ENCODE measurements at regions not wholly inside any gene's neighbourhood (a gene's known extent, or its start where the extent isn't known, plus 50 kb on each side); places are given as distances from the start of the nearest gene placed in this dataset.

DNA sequence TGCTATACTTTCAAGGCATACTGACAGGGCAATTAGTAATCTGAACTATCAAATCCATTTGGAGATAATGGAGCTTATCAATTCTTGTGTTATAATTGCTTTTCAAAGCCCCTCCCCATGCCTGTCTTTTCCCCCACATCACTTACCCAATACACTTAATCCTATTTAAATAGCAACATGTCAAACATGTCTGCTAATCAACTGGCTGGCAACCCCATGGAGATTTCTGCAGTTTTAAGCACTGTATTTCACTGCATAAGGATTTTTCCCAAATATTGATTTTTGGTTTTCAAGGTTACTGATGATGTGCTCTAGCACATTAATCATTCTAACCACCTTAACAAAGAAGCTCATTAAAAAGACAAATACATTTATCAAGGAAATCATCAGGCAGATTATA is 800.3 kb downstream of the PLA2G4A start:
- DNase-seq (ENCODE audit: low spot score), result no peak

- no peak for DNase-seq (ENCODE audit: low spot score)
Observed at GRCh38 chr1:187630653-187631380, 802.1 kb downstream of the PLA2G4A start.

GRCh38 chr1:187631381-187631675 is 802.6 kb downstream of the PLA2G4A start:
- DNase-seq (ENCODE audit: low spot score), result no peak

DNA sequence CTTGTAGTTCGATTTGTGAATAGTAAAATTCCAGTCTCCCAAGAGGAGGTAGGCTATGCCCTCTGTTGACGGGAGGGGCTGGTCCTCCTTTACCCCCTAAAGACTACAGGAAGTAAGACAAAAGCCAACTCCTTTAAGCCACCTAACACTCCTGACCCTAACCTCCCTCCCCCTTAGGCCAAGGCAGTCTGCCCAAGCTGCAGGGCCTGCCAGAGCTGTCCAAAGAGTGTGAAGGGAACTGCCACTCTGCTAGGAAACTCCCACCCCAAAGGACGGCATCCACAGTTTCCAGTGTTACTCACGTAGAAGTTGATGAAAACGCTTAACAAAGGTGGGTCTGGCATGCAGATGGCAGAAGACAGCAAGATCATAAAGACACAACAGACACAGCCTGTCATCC is 803.2 kb downstream of the PLA2G4A start:
- no peak for DNase-seq (ENCODE audit: low spot score)

GRCh38 chr1:187634940-187635339 is 806.2 kb downstream of the PLA2G4A start:
- no peak for DNase-seq (ENCODE audit: low spot score)

- DNase-seq (ENCODE audit: low spot score), result no peak
Observed at GRCh38 chr1:187638733-187639434, 810.1 kb downstream of the PLA2G4A start.

DNA sequence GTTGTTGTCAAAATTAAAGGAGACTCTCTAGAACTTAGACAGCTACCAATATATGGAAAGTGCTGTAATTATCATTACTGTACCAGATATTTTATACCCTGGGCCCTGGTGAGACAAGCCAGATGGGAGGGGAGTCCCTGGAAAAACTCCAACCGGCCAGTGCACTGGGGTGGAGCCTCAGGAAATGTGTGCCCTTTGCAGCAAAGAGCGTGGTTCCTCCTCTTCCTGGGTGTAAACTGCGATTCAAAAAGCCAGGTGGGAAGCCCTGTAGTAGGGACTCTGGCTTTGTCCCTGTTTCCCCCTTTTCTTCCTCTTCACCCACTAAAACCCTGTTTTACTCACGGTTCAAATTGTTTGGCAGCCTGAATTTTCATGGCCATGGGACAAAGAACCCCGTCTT is 812.3 kb downstream of the PLA2G4A start:
- no peak for DNase-seq (ENCODE audit: low spot score)

- DNase-seq (ENCODE audit: low spot score), result no peak
Observed at GRCh38 chr1:187641463-187641862, 812.7 kb downstream of the PLA2G4A start.

DNA sequence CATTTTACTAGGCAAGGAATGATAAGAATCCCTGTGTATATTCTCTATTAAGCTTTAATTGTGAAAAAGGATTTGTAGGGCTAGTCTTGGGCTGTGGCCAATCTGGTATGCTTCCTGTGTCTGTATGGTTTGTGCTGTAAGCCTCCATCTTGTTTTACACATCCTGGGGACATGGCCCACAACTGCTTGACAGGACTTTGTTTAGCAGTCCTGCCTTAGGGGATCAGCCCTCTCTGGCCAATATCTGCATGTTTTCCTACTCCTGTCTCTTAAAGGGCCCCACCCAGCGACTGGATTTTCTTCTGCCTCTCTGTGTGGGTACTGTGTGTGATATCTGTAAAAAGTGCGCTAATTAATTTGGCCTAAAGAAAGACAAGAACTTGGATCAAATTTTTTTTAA is 813.2 kb downstream of the PLA2G4A start:
- DNase-seq (ENCODE audit: low spot score), result no peak

GRCh38 chr1:187645651-187646050 is 816.9 kb downstream of the PLA2G4A start:
- DNase-seq (ENCODE audit: low spot score), result no peak

- DNase-seq (ENCODE audit: low spot score), result no peak
Observed at GRCh38 chr1:187646536-187647107, 817.9 kb downstream of the PLA2G4A start.

DNA sequence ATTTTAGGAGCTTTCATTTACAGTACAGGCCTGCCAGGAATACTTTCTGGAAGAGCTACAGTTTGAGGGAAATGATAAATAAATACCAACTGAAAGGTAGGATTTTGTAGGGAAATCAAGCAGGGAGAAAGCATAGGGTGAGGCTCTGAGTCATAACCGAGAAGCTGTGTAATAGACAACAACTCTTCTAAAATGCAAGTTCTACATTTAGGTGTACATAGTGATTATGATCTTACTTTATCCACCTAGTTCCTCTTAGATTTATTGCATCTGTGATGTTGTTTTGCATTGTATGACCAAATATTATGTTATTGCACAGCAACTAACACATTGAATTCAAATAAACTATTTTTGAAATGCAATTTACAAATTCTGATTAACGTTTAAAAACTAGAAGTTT is 819.3 kb downstream of the PLA2G4A start:
- DNase-seq (ENCODE audit: low spot score), result no peak

- no peak for DNase-seq (ENCODE audit: low spot score)
Observed at GRCh38 chr1:187654635-187655034, 825.9 kb downstream of the PLA2G4A start.

DNA sequence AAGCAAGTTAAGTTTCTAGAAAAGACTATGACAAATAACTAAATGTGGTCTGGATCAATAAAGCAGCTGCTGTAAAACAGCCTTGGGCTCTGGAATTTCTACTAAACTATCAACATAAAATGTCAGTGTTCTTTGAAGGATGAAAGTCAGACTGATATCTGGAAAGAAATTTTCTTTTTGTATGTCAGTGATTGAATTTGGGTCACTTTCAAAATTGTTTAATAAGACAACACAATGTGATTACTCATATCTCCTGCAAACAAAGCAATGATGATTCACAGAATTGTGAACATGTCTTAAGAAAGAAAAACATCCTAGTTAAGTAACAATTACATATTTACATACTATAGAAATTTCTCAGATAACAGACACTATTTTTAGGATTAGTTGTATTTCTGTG is 826.4 kb downstream of the PLA2G4A start:
- DNase-seq (ENCODE audit: low spot score), result no peak

- DNase-seq (ENCODE audit: low spot score), result no peak
Observed at GRCh38 chr1:187665483-187665882, 836.7 kb downstream of the PLA2G4A start.

GRCh38 chr1:187680823-187681222 is 852.1 kb downstream of the PLA2G4A start:
- DNase-seq (ENCODE audit: low spot score), result peak; percentile 41

DNA sequence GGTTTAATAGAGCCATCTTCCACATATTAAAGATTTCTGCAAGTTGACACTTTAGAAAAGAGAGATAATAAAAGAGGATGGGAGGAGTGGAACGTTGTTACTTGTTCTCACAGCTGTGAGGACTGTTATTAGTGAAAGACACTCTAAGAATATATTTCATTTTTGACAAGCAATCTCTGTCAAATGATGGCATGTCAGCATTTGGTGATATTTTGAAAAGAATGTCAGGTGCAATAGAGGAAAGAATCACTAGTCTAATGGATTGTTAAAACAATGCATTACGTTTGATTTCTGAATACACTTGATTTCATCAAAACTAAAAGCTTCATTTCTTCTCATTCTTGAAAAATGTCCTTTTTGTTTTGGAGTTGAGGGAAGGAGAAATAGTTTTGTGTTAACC is 853.4 kb downstream of the PLA2G4A start:
- no peak for DNase-seq (ENCODE audit: low spot score)

DNA sequence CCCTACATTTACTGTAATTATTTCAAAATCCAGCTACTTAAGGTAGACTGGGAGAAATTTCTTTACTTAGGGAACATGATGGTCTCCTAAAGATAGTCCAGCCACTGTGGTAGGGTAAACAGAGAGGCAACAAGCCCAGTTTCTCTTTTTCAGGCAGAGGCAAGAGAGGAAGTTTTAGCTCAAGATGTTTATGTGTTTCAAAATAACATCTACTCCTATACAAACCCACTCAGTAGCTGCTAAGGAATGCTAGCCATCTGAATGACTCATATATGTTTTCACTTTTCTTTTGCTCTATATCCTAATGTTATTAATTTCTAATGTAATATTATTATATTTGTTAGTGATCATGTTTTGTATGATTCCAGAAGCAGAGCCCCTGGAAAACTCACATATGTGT is 856.6 kb downstream of the PLA2G4A start:
- DNase-seq (ENCODE audit: low spot score), result peak; percentile 31

DNA sequence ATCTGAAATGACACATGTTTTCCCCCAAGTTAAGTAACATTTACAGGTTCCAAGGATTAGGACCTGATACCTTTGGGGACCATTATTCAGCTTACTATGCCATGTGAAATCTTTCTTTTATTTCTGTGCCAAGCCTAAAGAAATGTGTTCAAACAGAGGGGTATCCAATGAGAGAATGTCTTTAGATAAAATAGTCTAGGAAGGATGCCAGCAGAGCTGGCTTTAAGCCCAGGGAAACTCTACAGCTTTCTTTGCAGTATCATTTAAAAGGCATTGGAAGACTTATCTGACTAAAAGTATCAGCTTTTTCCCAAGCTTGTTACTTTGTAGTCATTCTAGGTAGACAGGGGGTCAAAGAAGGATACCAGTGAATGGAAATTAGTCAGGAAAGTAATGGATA is 860.4 kb downstream of the PLA2G4A start:
- peak; percentile 93 for DNase-seq (ENCODE audit: low spot score)

DNA sequence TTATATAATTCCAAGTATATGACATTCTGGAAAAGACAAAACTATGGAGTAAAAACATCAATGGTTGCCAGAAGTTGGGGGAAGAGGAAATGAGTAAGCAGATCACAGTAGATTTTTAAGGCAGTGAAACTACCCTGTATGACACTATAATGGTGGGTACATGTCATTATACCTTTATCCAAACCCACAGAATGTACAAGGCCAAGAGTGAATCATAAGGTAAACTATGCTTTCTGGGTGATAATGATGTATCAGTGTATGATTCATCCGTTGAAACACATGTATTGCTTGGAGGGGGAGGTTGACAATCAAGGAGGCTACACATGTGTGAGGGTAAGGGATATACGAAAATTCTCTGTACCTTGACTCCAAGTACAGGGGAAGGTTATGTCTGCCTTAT is 862.7 kb downstream of the PLA2G4A start:
- no peak for DNase-seq (ENCODE audit: low spot score)

GRCh38 chr1:187692799-187693198 is 864.0 kb downstream of the PLA2G4A start:
- DNase-seq (ENCODE audit: low spot score), result no peak

DNA sequence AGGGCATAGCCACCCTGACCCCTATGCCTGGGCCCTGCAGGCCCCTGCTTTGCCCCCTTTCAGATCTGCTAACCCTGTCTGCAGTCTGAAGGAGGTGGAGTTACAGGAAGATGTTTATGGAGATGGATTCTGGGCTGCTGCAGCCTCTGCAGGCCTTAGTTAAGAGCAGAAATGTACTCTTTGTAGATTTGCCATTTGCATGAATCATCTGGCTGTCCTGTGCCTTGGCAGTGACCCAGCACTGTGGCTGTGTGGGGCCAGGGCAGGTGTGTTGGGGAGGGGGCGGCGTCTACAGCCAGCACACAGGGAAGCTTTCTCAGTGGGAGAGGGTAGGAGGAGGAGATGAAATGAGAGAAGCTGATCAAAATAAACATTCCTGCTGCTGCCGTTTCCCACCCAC is 867.3 kb downstream of the PLA2G4A start:
- peak; percentile 40 for DNase-seq (ENCODE audit: low spot score)

Data from umbilical cord (tissue), 1 donor.